ENCODE measurements at regions not wholly inside any gene's neighbourhood (a gene's known extent, or its start where the extent isn't known, plus 50 kb on each side); places are given as distances from the start of the nearest gene placed in this dataset.

GRCh38 chr17:33517746-33518145 lies 224.7 kb upstream of the ASIC2 start:
- DNase-seq, result no peak

- DNase-seq, result no peak
Observed at GRCh38 chr17:33519692-33520091, 226.6 kb upstream of the ASIC2 start.

GRCh38 chr17:33520426-33521330 lies 227.6 kb upstream of the ASIC2 start:
- peak in 1 of 2 experiments; percentile 8 for DNase-seq

- no peak for DNase-seq
Observed at GRCh38 chr17:33521784-33522183, 228.7 kb upstream of the ASIC2 start.

- DNase-seq, result no peak
Observed at GRCh38 chr17:33522623-33523022, 229.5 kb upstream of the ASIC2 start.

- DNase-seq, result no peak
Observed at GRCh38 chr17:33523577-33523981, 230.5 kb upstream of the ASIC2 start.

GRCh38 chr17:33525186-33525585 lies 232.1 kb upstream of the ASIC2 start:
- no peak for DNase-seq

GRCh38 chr17:33526717-33527116 lies 233.6 kb upstream of the ASIC2 start:
- no peak for DNase-seq

GRCh38 chr17:33527290-33527689 lies 234.2 kb upstream of the ASIC2 start:
- no peak for DNase-seq

GRCh38 chr17:33528846-33529245 lies 235.8 kb upstream of the ASIC2 start:
- DNase-seq, result no peak

GRCh38 chr17:33529816-33530215 lies 236.7 kb upstream of the ASIC2 start:
- no peak for DNase-seq

- no peak for DNase-seq
Observed at GRCh38 chr17:33531311-33531710, 238.2 kb upstream of the ASIC2 start.

GRCh38 chr17:33534087-33534486 lies 241.0 kb upstream of the ASIC2 start:
- DNase-seq, result no peak

- no peak for DNase-seq
Observed at GRCh38 chr17:33545124-33545523, 252.0 kb upstream of the ASIC2 start.

GRCh38 chr17:33550261-33550660 lies 257.2 kb upstream of the ASIC2 start:
- DNase-seq, result no peak

GRCh38 chr17:33551075-33551474 lies 258.0 kb upstream of the ASIC2 start:
- no peak for DNase-seq

- DNase-seq, result no peak
Observed at GRCh38 chr17:33551911-33552310, 258.8 kb upstream of the ASIC2 start.

GRCh38 chr17:33560165-33560564 lies 267.1 kb upstream of the ASIC2 start:
- no peak for DNase-seq

GRCh38 chr17:33560871-33561270 lies 267.8 kb upstream of the ASIC2 start:
- no peak for DNase-seq

GRCh38 chr17:33561569-33562334 lies 268.7 kb upstream of the ASIC2 start:
- no peak for DNase-seq

- no peak for DNase-seq
Observed at GRCh38 chr17:33562792-33563191, 269.7 kb upstream of the ASIC2 start.

GRCh38 chr17:33564146-33564545 lies 271.1 kb upstream of the ASIC2 start:
- no peak for DNase-seq

- DNase-seq, result no peak
Observed at GRCh38 chr17:33567223-33567622, 274.1 kb upstream of the ASIC2 start.

- DNase-seq, result no peak
Observed at GRCh38 chr17:33572615-33573014, 279.5 kb upstream of the ASIC2 start.

Data from activated CD4-positive, alpha-beta T cell treated with anti-CD3 and anti-CD28 coated beads, Interleukin-2, amount 50 U/mL, for 4 hours (primary cell).